Prostate gland (tissue), 2 donors: ENCODE measurements at regions not wholly inside any gene's neighbourhood (a gene's known extent, or its start where the extent isn't known, plus 50 kb on each side); places are given as distances from the start of the nearest gene placed in this dataset.

Experiments
- DNase-seq: peaks from one replicate; pipeline ENCODE4 v3.0.0-alpha.2; 2019; ENCODE audit warnings: low spot score
- H3K27ac ChIP-seq, 2 donors: fragments of 200-600 bp; sonication (generic); 2 replicates each; pipeline ENCODE4 v1.5.1; 2017 to 2019
- H3K27me3 ChIP-seq: fragments of 200-600 bp; sonication (generic); replicated peaks from 2 replicates; pipeline ENCODE4 v1.5.1; 2019; ENCODE audit not compliant: insufficient read depth
- H3K36me3 ChIP-seq, 2 donors: fragments of 200-600 bp; sonication (generic); 1 replicate in 1 of 2; 2 replicates in 1 of 2; pipeline versions ENCODE4 v1.5.1 to v1.8.1; 2017 to 2019
- H3K4me1 ChIP-seq: fragments of 200-600 bp; sonication (generic); replicated peaks from 2 replicates; pipeline ENCODE4 v1.5.1; 2019
- H3K4me3 ChIP-seq, 2 donors: fragments of 200-600 bp; sonication (generic); 2 replicates each; pipeline ENCODE4 v1.5.1; 2017 to 2019
- H3K9me3 ChIP-seq: fragments of 200-600 bp; sonication (generic); 2 replicates; pipeline ENCODE4 v1.5.1; 2017
- CTCF ChIP-seq, 4 experiments: fragments of 200-600 bp in 2 of 4; fragments of 450-650 bp in 2 of 4; sonication (generic) in 2 of 4; IDR thresholded peaks; 1 replicate in 3 of 4; 2 replicates in 1 of 4; pipeline ENCODE4 v1.5.1; 2016 to 2019; ENCODE audit warnings: antibody characterized with exemption in 4 of 4, mild to moderate bottlenecking in 2 of 4, moderate library complexity in 2 of 4
- POLR2A ChIP-seq: fragments of 450-650 bp; IDR thresholded peaks from one replicate; pipeline ENCODE4 v1.6.1; 2016; ENCODE audit warnings: antibody characterized with exemption, mild to moderate bottlenecking
- POLR2AphosphoS5 ChIP-seq: sonication (generic); formaldehyde crosslinking; IDR thresholded peaks from one replicate; pipeline ENCODE4 v1.6.1; 2017; ENCODE audit warnings: antibody characterized with exemption
- WGBS: methylation state at CpG from one replicate; pipeline ENCODE4 v1.1.5; 2018; 5-methylcytosine and 5-hydroxymethylcytosine counted together
- intact Hi-C: fragments of 100-400 bp; cut with DNase I; formaldehyde crosslinking; loops from one replicate; pipeline ENCODE4 v1.14.2; 2022

DNA sequence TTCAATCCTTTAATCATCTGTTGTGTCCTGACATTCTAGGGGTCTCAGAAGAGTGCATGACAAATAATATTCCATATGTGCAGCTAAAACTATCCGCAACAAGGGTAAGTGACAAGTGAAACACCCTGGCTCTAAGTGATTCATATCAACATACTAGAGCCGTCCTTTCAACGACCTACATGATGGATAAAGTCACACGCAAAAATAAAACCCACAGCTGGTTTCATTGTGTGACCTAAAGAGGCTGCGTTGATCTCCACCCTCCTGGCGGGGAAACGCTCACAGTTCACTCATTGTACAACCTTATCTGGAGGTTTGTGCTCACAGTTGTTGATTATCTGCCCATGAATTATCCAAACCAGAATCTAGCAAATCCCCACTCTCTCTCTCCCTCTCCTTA is 365.3 kb upstream of the PKN2 start:
- H3K4me1 ChIP-seq: no peaks in the 10 kb centered on the region
- H3K9me3 ChIP-seq: no peaks in the 10 kb centered on the region
- H3K4me3 ChIP-seq: no peak overlapping the region
- no peaks in the 10 kb centered on the region for H3K27me3 ChIP-seq
- WGBS: 77% methylated on average over 7 of the region's 7 CpGs
- no peak for TF ChIP-seq CTCF (IDR thresholded peaks at IDR 0.05)
- TF ChIP-seq POLR2AphosphoS5: no peak
- no peak for TF ChIP-seq POLR2A
- no peak for DNase-seq
- H3K36me3 ChIP-seq: no peaks in the 10 kb centered on the region
- H3K27ac ChIP-seq: no peak overlapping the region
- intact Hi-C loops: no loop called here

- Histone ChIP-seq H3K27ac (no peak overlapping the region), H3K4me1 (no peaks in the 10 kb centered on the region), H3K36me3 (no peaks in the 10 kb centered on the region), H3K4me3 (no peak overlapping the region), H3K9me3 (no peaks in the 10 kb centered on the region), H3K27me3 (no peaks in the 10 kb centered on the region)
- intact Hi-C loops: no loop called here
- TF ChIP-seq POLR2A (no peak), POLR2AphosphoS5 (no peak), CTCF (IDR thresholded peaks at IDR 0.05) (no peak)
- no peak for DNase-seq
- WGBS: 67% methylated on average over 3 of the region's 3 CpGs
Observed at GRCh38 chr1:88320291-88320690, 363.8 kb upstream of the PKN2 start.

- Histone ChIP-seq H3K27me3 (no peaks in the 10 kb centered on the region), H3K4me3 (no peak overlapping the region), H3K27ac (no peak overlapping the region), H3K4me1 (no peaks in the 10 kb centered on the region), H3K9me3 (no peaks in the 10 kb centered on the region), H3K36me3 (no peaks in the 10 kb centered on the region)
- WGBS: 54% methylated on average over 2 of the region's 2 CpGs
- DNase-seq: no peak
- intact Hi-C loops: no loop called here
- TF ChIP-seq POLR2A (no peak), CTCF (IDR thresholded peaks at IDR 0.05) (no peak), POLR2AphosphoS5 (no peak)
Observed at GRCh38 chr1:88321706-88322105, 362.4 kb upstream of the PKN2 start.

- whole genome bisulfite sequencing: 55% methylated on average over 3 of the region's 3 CpGs
- H3K27ac ChIP-seq: no peak overlapping the region
- intact Hi-C loops: no loop called here
- no peaks in the 10 kb centered on the region for H3K9me3 ChIP-seq
- H3K4me1 ChIP-seq: no peaks in the 10 kb centered on the region
- DNase-seq: no peak
- no peaks in the 10 kb centered on the region for H3K27me3 ChIP-seq
- no peak for TF ChIP-seq CTCF (IDR thresholded peaks at IDR 0.05)
- no peaks in the 10 kb centered on the region for H3K36me3 ChIP-seq
- H3K4me3 ChIP-seq: no peak overlapping the region
Observed at GRCh38 chr1:88324899-88325298, 359.2 kb upstream of the PKN2 start.

GRCh38 chr1:88327391-88328267 is 356.4 kb upstream of the PKN2 start:
- Histone ChIP-seq H3K4me1 (no peaks in the 10 kb centered on the region), H3K27ac (no peak overlapping the region), H3K9me3 (no peaks in the 10 kb centered on the region), H3K27me3 (no peaks in the 10 kb centered on the region), H3K36me3 (no peaks in the 10 kb centered on the region), H3K4me3 (no peak overlapping the region)
- intact Hi-C loops: no loop called here
- peak; percentile 5 for DNase-seq
- 61% methylated on average over 5 of the region's 5 CpGs for WGBS
- TF ChIP-seq POLR2AphosphoS5: peak; percentile 58
- TF ChIP-seq POLR2A: no peak
- no peak for TF ChIP-seq CTCF (IDR thresholded peaks at IDR 0.05)
